Central memory CD8-positive, alpha-beta T cell (primary cell): ENCODE measurements at regions not wholly inside any gene's neighbourhood (a gene's known extent, or its start where the extent isn't known, plus 50 kb on each side); places are given as distances from the start of the nearest gene placed in this dataset.

Experiments
- ATAC-seq: fragments of 150-1000 bp; cut with Tn5 transposase; replicated peaks from 2 replicates; pipeline ENCODE4 v1.10.0; 2022; ENCODE audit warnings: mild to moderate bottlenecking, moderate FRiP score, moderate number of reproducible peaks; ENCODE audit not compliant: poor library complexity, severe bottlenecking; ENCODE audit errors: extremely low read depth
- DNase-seq, 2 donors: peaks; one replicate each; pipeline ENCODE4 v3.0.0; 2021; ENCODE audit warnings: low spot score in 2 of 2
- H3K27ac Mint-ChIP-seq: one replicate; pipeline ENCODE4 v1.8.0; 2022; ENCODE audit warnings: low read depth, mild to moderate bottlenecking, moderate library complexity, mixed read lengths
- H3K27me3 Mint-ChIP-seq: one replicate; pipeline ENCODE4 v1.8.0; 2022; ENCODE audit warnings: mixed read lengths
- H3K36me3 Mint-ChIP-seq: one replicate; pipeline ENCODE4 v1.8.0; 2022; ENCODE audit warnings: mild to moderate bottlenecking, moderate library complexity, mixed read lengths; ENCODE audit not compliant: insufficient read depth
- H3K4me1 Mint-ChIP-seq: one replicate; pipeline ENCODE4 v1.8.0; 2022; ENCODE audit warnings: mixed read lengths
- H3K4me3 Mint-ChIP-seq: one replicate; pipeline ENCODE4 v1.8.0; 2022; ENCODE audit warnings: mild to moderate bottlenecking, moderate library complexity, mixed read lengths
- H3K9me3 Mint-ChIP-seq: one replicate; pipeline ENCODE4 v1.8.0; 2022; ENCODE audit warnings: mixed read lengths

DNA sequence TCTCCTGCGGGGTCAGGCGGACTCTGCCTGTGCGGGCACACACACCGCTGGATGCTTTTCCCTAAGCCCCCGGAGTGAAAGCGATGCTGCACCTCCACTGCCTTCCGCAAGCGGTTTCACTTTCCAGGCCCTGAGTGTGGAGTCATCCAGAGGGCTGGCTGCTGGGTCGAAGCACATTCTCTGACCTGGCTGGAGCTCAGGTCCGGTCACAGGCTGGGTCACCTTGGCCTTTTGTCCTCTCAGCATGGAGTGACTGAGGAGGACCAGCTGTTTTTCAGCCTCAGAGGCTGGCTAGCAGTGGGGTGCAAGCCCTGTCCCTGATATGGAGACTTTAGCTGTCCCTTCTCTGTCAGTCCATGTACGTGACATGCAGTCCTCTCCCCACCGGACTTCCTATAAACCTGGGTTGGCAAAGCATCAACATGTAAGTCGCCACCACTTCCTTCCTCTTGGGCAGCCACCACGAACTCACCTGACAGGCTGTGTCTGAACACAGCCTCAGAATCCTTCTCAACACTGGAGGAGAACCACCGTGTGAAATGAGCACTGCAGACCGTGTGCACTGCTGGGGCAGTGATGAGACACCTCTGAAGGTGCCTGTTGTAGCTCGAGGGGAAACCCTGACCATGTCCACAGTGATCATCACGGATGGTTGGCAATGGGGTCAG, 51.3 kb downstream of the GADD45G start:
- Mint-ChIP-seq H3K9me3 (no peaks in the 10 kb centered on the region), H3K4me3 (no peak overlapping the region), H3K27me3 (peaks cover 53% of the 10 kb centered on the region), H3K27ac (no peak overlapping the region), H3K4me1 (peaks cover 9% of the 10 kb centered on the region), H3K36me3 (no peaks in the 10 kb centered on the region)
- ATAC-seq (no peak), DNase-seq (no peak)

DNA sequence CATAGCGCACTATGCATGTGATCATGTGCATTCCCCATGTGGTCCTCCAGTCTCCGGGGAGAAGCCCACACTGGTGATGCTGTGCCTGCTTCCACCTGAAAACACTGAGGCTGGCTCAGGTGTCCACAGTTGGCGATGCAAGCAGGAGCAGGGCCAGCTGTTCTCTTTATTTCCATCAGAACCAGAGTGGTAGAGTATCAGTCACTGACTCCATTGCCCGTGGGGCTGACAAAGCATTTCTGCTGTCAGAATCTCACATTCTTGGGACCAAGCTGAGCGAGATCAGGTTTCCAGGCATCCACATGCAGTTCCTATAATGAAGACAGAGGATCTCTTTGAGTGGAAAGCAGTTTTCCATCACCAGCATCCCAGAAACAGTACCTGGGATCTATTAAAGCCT, 52.5 kb downstream of the GADD45G start:
- H3K9me3 Mint-ChIP-seq = no peaks in the 10 kb centered on the region
- no peaks in the 10 kb centered on the region for H3K36me3 Mint-ChIP-seq
- DNase-seq = no peak
- peaks cover 9% of the 10 kb centered on the region for H3K4me1 Mint-ChIP-seq
- ATAC-seq = no peak
- no peak overlapping the region for H3K27ac Mint-ChIP-seq
- peaks cover 56% of the 10 kb centered on the region for H3K27me3 Mint-ChIP-seq
- H3K4me3 Mint-ChIP-seq = no peak overlapping the region

DNA sequence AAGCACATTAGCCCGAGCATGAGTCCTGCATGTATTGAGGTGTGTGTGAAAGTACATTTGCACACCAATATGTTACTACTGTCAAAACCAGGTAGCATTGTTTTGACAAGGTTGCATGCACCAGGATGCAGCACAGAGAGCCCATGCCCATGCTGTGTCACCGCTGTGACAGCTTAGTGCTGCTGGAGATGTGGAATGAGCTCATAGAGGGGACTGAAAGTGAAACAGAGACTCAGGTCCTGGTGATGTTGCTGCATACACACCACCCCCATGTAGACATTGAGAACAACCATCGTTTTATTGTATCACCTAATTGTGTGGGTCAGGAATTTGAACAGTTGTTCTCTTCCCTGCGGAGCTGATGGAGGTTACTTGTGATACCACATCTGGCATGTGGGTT, 53.0 kb downstream of the GADD45G start:
- H3K36me3 Mint-ChIP-seq = no peaks in the 10 kb centered on the region
- no peak overlapping the region for H3K4me3 Mint-ChIP-seq
- ATAC-seq (no peak), DNase-seq (no peak)
- peaks cover 9% of the 10 kb centered on the region for H3K4me1 Mint-ChIP-seq
- no peak overlapping the region for H3K27ac Mint-ChIP-seq
- no peaks in the 10 kb centered on the region for H3K9me3 Mint-ChIP-seq
- peaks cover 60% of the 10 kb centered on the region for H3K27me3 Mint-ChIP-seq

DNA sequence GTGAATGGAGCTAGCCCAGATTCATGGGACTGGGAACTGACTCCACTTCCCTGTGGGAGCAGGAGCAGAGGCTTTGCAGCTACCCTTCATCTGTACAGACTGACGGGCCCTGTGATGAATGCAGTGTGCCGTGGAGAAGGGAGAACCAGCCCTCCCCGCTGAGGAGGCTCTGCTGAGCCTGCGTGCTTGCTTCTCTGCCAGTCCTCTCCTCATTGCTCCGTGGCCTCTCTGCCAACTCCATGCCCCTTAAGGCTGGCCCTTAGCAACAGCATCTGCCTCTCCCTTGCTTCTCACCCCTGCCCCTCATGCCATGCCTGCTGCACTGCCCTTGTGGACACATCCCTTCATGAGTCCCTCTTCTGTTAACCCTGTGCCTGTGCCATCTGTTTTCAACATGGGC, 53.6 kb downstream of the GADD45G start:
- Mint-ChIP-seq H3K9me3 (no peaks in the 10 kb centered on the region), H3K36me3 (peaks cover 2% of the 10 kb centered on the region), H3K4me3 (no peak overlapping the region), H3K27me3 (peaks cover 67% of the 10 kb centered on the region), H3K27ac (no peak overlapping the region), H3K4me1 (peaks cover 9% of the 10 kb centered on the region)
- ATAC-seq (no peak), DNase-seq (no peak)

- ATAC-seq = no peak
Measured at GRCh38 chr9:89658931-89659330, 54.1 kb downstream of the GADD45G start.

GRCh38 chr9:89659473-89659872, 54.7 kb downstream of the GADD45G start:
- Mint-ChIP-seq H3K4me3 (no peak overlapping the region), H3K9me3 (no peaks in the 10 kb centered on the region), H3K4me1 (peaks cover 9% of the 10 kb centered on the region)

More at GRCh38 chr9:89658931-89659330, 54.1 kb downstream of the GADD45G start:
- H3K4me3 Mint-ChIP-seq = no peak overlapping the region
- peaks cover 71% of the 10 kb centered on the region for H3K27me3 Mint-ChIP-seq
- no peaks in the 10 kb centered on the region for H3K9me3 Mint-ChIP-seq
- H3K27ac Mint-ChIP-seq = no peak overlapping the region
- no peak for DNase-seq
- H3K4me1 Mint-ChIP-seq = peaks cover 9% of the 10 kb centered on the region
- peaks cover 2% of the 10 kb centered on the region for H3K36me3 Mint-ChIP-seq

GRCh38 chr9:89659891-89660685, 55.3 kb downstream of the GADD45G start:
- peaks cover 9% of the 10 kb centered on the region for H3K4me1 Mint-ChIP-seq
- H3K4me3 Mint-ChIP-seq = no peak overlapping the region
- H3K36me3 Mint-ChIP-seq = peaks cover 2% of the 10 kb centered on the region
- ATAC-seq (no peak), DNase-seq (no peak)
- no peak overlapping the region for H3K27ac Mint-ChIP-seq
- H3K9me3 Mint-ChIP-seq = no peaks in the 10 kb centered on the region
- peaks cover 65% of the 10 kb centered on the region for H3K27me3 Mint-ChIP-seq

More at GRCh38 chr9:89659473-89659872, 54.7 kb downstream of the GADD45G start:
- H3K36me3 Mint-ChIP-seq = peaks cover 2% of the 10 kb centered on the region
- peaks cover 71% of the 10 kb centered on the region for H3K27me3 Mint-ChIP-seq
- ATAC-seq (no peak), DNase-seq (no peak)
- no peak overlapping the region for H3K27ac Mint-ChIP-seq

DNA sequence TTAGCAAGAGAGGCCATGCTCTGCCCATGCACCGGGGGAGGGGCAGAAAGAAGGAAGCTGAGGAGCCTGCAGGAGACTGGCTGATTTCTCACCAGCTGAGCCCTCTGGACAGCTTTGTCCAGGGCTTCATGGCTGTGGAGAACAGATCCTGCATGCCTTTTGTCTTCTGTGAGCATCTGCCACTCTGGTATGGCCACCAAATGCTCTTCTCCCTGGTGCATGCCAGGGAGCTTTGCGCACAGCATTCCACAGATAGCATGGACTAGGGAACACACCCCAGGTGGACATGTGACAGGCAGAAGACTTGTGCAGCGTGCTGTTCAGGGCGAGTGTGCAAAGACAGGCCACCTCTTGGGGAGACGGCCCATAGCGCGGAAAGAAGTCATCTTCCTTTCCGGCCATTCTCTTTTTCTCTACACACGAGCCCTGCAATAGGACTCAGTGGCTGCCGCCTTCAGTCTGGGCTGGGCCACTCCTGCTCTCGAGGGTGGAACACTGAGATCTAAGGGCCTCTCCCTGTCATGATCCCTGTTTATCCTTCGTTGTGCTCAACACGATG, 56.7 kb downstream of the GADD45G start:
- Mint-ChIP-seq H3K4me1 (peaks cover 6% of the 10 kb centered on the region), H3K4me3 (no peak overlapping the region), H3K36me3 (peaks cover 2% of the 10 kb centered on the region), H3K9me3 (no peaks in the 10 kb centered on the region), H3K27me3 (peaks cover 61% of the 10 kb centered on the region), H3K27ac (no peak overlapping the region)
- no peak for DNase-seq
- no peak for ATAC-seq

DNA sequence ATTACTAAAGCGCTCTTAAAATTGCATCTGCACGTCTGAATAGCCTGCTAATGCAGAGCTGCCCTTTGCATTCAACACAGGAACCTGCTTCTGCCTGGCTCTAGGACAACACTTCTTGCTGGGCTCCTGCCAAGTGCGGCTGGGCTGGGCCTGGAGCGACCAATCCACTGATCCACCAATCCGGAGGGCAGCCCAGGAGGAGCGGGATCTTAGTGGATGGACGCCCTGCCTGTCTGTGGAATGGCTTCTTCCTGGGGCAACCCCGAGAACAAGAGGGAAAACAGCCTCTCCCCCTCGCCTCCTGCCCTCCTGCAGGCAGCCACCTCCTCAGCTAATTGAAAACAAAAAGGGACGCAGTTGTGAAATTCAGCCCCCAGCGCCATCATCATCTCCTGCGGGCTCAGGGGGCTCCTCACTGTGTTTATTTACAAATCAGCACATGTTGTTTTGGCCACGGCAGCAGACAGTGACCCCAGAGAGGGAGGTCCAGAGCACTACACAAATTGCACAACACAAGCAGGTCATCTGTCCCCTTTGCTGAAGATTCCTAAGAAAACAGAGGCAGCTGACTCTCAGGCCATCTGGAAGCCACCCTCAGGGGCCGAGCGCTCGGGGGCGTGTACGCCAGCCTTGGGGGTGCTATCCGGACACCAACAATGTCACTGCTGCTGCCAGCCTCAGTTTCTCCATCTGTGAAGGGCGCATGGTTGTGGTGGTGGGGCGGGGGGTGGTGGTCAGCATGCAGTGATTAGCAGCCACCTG, 57.3 kb downstream of the GADD45G start:
- Mint-ChIP-seq H3K4me1 (no peaks in the 10 kb centered on the region), H3K36me3 (peaks cover 2% of the 10 kb centered on the region), H3K27ac (no peak overlapping the region), H3K9me3 (no peaks in the 10 kb centered on the region), H3K27me3 (peaks cover 57% of the 10 kb centered on the region), H3K4me3 (no peak overlapping the region)
- no peak for ATAC-seq
- no peak for DNase-seq

- Mint-ChIP-seq H3K27ac (no peak overlapping the region), H3K4me1 (no peaks in the 10 kb centered on the region), H3K36me3 (peaks cover 2% of the 10 kb centered on the region), H3K4me3 (no peak overlapping the region), H3K9me3 (no peaks in the 10 kb centered on the region), H3K27me3 (peaks cover 63% of the 10 kb centered on the region)
- ATAC-seq = no peak
- DNase-seq = no peak
Measured at GRCh38 chr9:89662718-89663613, 58.2 kb downstream of the GADD45G start.

DNA sequence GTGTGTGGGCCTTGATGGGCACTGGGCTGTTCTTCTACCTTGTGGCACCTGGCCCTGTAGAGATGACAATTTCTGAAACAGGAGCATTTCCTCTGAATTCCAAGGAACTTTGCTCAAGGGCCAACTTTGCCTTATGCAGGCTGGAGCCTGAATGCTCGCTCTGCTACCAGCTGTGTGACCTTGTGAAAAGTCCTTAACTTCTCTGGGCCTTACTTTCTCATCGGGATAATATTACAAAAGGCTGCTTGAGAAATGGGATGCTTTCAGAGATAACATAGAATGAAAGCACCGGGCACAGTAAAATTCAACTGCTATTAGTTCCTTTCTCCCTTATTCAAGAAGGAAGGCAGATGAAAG, 58.8 kb downstream of the GADD45G start:
- H3K9me3 Mint-ChIP-seq = no peaks in the 10 kb centered on the region
- H3K36me3 Mint-ChIP-seq = peaks cover 2% of the 10 kb centered on the region
- DNase-seq = no peak

DNA sequence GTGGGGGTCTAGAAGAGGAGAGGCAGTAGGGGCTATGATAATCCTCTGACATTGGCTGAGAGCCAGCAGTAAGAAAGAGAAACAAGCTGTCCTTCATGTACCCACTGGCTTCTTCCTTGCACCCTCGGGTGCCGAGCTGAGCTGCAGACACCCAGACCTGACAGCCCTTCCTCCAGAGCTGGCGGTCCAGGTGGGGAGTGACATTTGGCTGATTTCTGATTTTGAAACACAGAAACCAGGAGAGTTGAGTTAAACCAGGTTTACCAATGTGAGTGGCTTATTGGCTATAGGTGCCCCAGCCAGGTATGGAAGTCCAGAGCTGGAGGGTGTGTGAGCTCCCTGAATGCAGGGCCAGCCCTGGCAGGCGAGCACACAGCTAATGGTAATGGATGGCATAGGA, 59.2 kb downstream of the GADD45G start:
- no peaks in the 10 kb centered on the region for H3K4me1 Mint-ChIP-seq
- no peak overlapping the region for H3K4me3 Mint-ChIP-seq
- no peaks in the 10 kb centered on the region for H3K9me3 Mint-ChIP-seq
- H3K36me3 Mint-ChIP-seq = peaks cover 2% of the 10 kb centered on the region
- ATAC-seq (no peak), DNase-seq (no peak)
- peaks cover 63% of the 10 kb centered on the region for H3K27me3 Mint-ChIP-seq
- no peak overlapping the region for H3K27ac Mint-ChIP-seq

More for the DNA sequence above, 58.8 kb downstream of the GADD45G start:
- Mint-ChIP-seq H3K27ac (no peak overlapping the region), H3K4me1 (no peaks in the 10 kb centered on the region), H3K27me3 (peaks cover 66% of the 10 kb centered on the region), H3K4me3 (no peak overlapping the region)
- no peak for ATAC-seq
